Activated T-cell treated with anti-CD3 and anti-CD28 coated beads for 48 hours (primary cell): ENCODE measurements at regions not wholly inside any gene's neighbourhood (a gene's known extent, or its start where the extent isn't known, plus 50 kb on each side); places are given as distances from the start of the nearest gene placed in this dataset.
"Not testable (repeated sequence)": the region's sequence is repeated elsewhere in the genome, so short reads cannot be mapped to it uniquely, and the experiment has no call there.

Source experiments
- DNase-seq: peaks from one replicate; pipeline ENCODE4 v3.0.0-alpha.2; 2020; ENCODE audit warnings: low read depth

DNA sequence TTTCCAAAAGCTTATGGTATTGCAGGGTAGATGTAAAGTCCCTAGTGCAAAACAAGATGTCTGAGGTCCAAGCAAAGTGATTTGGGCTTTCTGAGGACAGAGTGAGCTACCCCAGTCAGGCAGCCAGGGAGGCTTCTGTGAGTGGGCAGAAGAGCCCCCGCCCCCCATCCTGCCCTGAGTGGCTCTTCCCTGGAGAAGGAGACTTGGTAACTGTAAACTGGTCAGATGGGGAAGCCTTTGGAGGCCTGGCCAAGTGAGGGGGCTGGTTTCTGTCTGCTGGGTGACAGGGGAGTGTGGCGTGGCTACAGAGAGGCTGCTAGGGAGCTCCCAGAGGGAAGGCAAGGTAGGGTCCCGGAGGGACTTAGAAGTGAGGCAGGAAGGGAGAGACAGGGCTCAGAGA is 181.3 kb upstream of the HAAO start:
- DNase-seq = no peak

GRCh38 chr2:42972933-42973516 is 180.6 kb upstream of the HAAO start:
- DNase-seq = not testable (repeated sequence)

DNA sequence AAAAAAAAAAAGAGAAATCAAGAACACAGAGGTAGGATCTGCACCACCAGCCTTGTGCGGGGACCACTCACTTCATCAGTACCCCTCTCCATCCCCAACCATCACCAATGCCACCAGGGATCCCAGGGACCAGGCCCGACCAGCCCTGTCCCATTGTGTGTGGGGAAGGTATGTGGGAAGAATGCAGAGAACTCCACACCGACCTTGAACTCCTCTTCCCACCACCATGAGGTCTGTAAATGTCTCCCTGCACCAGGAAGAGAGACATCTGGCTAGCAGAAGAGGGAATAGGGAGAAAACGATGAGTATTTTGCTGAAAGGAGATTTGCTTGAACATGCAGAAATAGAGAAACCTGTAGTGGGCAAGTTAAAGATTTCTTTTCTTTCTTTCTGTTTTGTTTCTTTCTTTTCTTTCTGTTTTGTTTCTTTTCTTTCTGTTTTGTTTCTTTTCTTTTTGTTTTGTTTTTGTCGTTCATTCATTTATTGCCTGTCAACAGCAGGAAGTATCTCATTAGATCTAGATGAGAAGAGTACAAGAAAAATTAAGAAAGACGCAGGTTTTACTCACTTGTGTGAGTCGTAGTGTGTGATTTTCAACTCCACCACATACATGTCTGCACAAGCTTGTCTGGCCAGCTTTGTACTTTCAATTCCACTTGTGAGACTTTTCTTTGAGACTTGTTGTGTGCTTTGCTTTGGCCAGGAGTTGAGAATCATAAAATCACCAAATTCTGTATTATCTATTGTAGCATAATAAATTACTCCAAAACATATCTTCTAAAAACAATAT is 179.8 kb upstream of the HAAO start:
- DNase-seq = no peak

DNA sequence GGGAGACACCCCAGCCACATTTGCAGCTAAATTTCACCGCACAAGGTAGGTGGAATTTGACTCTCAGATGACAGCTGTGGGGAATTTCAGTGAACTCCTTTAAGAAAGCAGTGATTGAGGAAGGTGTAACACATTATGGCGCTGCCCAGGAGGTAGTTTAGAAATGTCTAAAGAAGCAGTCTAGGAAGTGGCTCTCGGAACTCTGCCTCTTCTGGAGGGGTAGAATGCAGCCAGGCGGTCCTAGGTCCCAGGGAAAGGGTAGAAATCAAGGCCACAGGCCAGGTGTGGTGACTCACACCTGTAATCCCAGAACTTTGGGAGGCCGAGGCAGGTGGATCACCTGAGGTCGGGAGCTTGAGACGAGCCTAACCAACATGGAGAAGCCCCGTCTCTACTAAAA is 179.0 kb upstream of the HAAO start:
- DNase-seq = no peak

DNA sequence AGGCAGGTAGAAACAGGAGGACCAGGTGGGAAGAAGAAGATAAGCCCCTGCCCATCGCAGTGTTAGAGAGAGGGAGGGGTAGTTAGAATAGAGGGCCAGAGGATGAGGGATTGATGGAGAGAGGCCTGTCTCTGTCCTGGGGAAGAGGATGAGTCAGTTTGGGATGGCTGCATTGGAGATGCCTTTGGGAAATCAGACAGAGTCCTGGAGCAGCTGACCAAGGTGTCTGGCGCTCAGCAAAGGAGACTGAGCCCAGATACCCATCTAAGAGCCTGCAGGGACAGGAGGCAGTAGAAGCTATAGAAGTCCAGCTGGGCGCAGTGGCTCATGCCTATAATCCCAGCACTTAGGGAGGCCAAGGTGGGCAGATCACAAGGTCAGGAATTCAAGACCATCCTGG is 177.8 kb upstream of the HAAO start:
- DNase-seq = no peak

GRCh38 chr2:42969231-42970150 is 177.1 kb upstream of the HAAO start:
- no peak for DNase-seq

DNA sequence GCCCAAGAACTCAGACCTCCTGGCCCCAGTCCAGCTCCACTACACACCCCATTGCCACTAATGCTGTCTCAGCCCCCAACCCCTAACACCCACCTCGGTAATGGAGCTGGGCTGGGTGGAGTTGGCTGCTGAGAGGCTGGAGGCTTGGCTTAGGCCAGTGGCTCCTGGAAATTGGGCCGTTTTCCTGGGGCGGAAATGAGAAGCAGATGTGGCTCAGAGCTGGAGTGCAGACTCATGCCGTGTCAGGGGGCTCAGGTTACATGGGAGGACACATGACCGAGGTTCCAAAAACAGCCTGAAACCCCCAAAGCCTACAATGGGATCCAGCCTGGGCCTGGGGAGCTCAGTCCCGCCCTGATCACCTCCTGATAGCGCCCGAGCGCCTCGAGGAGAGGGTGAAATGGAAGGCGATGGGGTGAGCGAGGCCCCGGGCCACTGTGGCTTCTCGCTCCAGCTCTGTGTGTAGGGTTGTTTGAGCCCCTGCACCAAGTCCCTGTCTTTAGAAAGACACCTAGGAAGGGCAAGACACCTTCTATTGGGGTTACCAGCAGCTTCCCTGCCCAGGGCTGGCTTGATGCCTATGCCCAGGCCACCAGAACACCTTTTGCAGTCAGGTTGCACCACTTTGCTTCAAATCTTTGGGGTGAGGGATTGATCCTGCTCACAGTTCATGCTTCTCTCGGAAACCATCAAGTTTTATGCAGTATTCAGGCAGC is 175.7 kb upstream of the HAAO start:
- no peak for DNase-seq

DNA sequence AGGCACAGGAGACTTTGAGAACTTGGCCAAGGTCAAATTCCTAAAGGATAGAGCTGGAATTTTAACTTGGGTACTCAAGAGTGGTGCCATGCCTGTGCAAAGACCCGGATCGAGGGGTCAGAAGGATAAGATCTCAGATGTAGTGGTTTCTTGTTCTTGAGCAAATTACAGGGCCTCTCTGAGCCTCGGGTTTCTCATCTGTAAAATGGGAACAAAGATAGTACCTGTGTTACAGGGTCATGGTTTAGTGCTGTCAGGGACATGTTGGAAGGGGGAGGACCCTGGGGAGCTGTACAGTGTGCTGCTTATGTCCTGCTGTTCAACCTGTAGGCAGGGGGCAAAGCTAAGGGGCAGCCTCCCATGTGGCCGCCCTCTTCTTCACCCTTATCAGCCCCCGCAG is 173.5 kb upstream of the HAAO start:
- no peak for DNase-seq

DNA sequence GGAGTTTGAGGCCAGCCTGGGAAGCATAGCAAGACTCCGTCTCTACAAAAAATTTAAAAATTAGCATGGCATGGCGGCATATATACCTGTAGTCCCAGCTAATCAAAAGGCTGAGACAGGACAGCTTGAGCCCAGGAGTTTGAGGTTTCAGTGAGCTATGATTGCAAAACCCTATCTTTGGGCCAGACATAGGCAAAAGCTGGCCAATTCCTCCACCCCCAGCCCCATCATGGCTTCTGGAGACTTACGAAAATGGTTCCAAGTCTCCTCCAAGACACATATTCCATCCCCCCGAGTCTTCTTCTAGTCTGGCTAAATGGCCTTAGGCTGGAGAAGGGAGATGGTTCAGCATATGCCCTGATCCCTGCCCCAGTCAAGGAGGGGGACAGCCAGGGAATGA is 172.8 kb upstream of the HAAO start:
- no peak for DNase-seq

DNA sequence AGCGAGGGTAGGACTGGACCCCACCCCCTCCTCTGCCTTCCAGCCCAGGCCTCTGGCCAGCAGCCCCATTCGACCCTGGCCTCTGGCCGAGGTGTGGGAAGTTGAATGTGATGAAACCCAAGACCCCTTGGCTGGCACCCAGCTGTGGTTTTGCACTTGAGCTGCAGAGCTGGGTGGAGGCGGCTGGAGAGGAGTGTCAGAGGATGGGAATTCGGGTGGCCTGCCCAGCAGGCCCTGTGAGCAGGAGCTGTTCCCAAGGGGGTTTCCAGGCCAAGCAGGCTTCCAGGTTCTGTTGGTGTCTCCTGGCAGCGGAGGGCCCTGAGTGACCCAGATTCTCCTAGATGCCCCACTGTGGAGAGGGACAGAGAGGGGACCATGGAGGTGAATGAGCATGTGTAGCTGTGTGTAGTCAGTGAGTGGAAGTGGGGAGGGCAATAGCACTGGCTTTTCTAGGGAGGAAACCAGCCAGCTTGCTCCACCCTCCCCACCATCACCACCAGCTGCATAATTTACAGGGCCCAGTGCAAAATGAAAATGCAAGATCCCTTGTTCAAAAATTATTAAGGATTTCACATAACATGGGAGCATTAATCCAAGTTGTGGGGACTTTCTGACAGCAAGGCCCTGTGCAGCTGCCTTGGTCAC is 172.2 kb upstream of the HAAO start:
- no peak for DNase-seq

DNA sequence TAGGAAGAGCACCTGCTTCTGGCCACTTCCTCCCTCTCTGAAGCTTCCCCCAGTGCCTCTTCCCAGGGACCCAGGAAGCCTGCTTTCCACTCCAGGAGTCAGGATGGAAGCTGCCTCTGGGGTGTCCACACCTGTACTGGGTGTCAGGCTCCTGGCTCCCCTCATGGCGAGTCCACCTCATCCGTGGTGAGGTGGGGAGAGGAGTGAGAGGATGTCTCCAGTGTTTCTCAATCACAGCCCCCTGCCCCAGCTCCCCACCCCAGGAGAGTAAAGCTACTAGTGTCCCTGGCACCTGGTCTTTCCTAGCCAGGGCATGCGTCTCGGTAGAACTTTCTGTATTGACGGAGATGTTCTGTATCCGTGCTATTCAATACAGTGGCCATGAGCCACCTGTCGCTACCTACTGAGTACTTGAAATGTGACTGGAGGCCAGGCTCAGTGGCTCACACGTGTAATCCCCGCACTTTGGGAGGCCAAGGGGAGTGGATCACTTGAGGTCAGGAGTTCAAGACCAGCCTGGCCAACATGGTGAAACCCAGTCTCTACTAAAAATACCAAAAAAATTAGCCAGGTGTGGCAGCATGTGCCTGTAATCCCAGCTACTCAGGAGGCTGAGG is 171.2 kb upstream of the HAAO start:
- no peak for DNase-seq

DNA sequence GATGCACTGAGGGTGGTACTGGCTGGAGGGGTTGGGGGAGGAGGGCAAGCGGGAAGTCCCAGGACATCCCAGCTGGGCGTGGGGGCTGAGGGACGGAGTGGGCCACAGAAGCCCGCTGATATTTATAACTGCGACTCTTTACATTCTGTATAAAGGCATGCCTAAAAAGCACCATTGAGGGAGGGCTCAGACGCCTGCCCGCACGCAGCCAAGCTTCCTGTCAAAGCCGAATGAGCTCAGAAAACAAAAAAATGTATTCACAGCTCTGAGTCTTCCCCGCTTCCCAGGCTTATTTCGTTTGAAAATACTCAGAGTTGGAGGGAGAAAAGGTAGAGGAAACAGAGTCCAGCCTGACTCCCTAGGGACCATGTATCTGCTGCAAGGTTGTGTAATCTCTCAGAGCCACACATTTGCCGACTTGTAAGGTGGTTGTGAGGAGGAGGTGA is 170.1 kb upstream of the HAAO start:
- DNase-seq = no peak

DNA sequence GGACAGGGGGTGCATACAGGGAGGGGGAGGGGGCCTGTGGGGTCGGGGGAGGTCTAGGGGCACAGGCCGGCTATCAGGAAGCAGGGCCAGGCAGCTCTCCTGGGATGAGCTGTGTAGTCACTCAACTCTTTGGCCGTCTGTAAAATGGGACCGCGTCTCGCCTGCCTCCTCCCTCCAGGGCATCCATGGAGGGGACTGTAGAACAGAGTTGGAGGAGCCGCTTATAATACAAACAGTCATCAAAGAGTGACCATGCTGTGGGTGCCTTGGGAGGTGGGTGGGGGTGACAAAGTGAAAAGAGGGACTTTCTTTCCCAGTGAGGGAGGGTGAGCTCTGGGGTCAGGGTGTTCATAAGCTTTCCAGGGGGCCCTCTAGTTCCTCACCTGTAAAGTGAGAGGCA is 169.6 kb upstream of the HAAO start:
- no peak for DNase-seq

GRCh38 chr2:42961385-42961811 is 169.0 kb upstream of the HAAO start:
- no peak for DNase-seq

DNA sequence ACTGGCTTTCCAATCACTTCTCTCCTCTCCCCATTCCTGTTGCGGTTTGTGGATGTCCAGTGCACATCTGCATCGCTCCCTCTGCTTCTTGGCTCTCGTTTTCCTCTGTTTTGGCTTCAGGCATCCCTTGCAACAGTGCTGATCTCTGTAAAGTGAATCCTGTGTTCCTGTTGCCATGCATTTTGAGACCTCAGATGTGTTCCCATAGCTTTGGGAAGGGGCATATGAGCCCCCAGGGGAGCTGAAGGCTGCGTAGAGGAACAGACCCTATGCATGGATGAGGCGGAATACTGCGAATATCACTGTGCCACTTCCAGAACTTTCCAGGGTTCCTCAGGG is 168.4 kb upstream of the HAAO start:
- no peak for DNase-seq

DNA sequence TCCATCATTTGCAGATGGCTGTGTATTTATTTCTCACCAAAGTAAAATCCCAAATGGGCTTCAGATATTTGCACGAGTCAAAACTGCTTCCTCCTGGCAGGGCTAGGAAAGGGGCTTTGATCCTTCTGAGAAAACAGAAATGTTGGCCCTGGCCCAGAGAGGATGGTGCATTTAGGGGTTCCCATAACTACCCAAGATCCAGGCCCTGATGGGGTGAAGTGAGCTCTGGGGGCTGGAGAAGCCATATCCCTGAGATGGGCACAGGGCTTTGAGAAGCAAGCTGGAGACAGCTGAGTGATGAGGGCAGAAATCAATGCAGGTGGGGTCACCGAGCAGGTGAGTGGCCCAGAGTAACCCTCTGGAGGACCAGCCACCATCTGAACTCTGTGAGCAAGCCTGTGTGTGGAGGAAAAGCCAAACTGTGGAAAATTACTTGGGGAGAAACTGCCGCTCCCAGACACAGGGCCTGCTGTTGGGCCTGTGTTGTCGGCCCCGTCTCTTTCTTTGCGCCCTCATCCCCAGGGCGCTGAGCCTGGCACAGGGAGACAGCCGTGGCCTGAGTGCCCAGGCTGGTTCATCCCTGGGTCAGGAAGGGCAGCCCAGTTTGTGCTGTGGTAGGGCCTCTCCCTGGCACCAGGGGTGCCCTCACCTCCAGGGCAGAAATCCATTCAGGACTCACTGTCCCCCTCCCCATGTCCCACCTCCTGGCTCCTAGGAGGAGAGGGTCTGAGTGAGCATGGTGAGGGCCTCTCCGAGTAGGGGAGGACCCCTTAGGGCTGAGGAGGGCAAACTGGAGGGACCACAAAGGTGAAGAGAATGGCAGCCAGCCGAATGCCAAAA is 167.8 kb upstream of the HAAO start:
- DNase-seq = no peak

- no peak for DNase-seq
Observed at GRCh38 chr2:42959234-42960001, 167.0 kb upstream of the HAAO start.

GRCh38 chr2:42958741-42959233 is 166.4 kb upstream of the HAAO start:
- no peak for DNase-seq

DNA sequence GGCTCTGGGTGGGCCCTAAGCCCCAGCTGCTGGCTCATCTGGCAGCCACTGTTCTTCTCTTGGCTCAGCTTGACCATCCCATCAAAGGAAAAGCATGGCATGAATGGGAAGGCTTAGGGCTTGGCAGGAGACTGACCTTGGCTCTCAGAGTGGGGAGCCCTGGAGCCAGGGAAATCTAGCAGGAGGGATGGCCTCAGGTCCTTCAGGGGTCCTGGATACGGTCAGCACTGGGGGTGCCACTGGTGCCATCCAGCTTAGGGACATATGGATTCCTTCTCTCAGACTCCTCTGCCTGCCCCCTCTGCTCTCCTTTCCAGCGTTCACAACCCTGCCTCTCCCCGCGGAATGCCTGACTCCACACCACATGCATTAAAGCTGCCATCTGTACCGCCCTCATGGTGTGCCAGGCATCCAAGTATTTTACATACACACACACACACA is 165.5 kb upstream of the HAAO start:
- no peak for DNase-seq
